Dermis microvascular lymphatic vessel endothelial cell (primary cell): ENCODE measurements at regions not wholly inside any gene's neighbourhood (a gene's known extent, or its start where the extent isn't known, plus 50 kb on each side); places are given as distances from the start of the nearest gene placed in this dataset.
A peak's percentile ranks its signal among the peaks of the same experiment; 100 is the strongest.
"Not testable (repeated sequence)": the region's sequence is repeated elsewhere in the genome, so short reads cannot be mapped to it uniquely, and the experiment has no call there.

ENCODE experiments used
- DNase-seq, 2 donors: peaks; one replicate each; pipeline versions ENCODE4 v3.0.0 to v3.0.0-alpha.2; 2010; ENCODE audit warnings: low read depth in 2 of 2

GRCh38 chr1:79197421-79197820, 190.9 kb upstream of the ADGRL4 start:
- peak; percentile 67 to 73 for DNase-seq

- no peak for DNase-seq
Observed at GRCh38 chr1:79196211-79196610, 189.7 kb upstream of the ADGRL4 start.

DNA sequence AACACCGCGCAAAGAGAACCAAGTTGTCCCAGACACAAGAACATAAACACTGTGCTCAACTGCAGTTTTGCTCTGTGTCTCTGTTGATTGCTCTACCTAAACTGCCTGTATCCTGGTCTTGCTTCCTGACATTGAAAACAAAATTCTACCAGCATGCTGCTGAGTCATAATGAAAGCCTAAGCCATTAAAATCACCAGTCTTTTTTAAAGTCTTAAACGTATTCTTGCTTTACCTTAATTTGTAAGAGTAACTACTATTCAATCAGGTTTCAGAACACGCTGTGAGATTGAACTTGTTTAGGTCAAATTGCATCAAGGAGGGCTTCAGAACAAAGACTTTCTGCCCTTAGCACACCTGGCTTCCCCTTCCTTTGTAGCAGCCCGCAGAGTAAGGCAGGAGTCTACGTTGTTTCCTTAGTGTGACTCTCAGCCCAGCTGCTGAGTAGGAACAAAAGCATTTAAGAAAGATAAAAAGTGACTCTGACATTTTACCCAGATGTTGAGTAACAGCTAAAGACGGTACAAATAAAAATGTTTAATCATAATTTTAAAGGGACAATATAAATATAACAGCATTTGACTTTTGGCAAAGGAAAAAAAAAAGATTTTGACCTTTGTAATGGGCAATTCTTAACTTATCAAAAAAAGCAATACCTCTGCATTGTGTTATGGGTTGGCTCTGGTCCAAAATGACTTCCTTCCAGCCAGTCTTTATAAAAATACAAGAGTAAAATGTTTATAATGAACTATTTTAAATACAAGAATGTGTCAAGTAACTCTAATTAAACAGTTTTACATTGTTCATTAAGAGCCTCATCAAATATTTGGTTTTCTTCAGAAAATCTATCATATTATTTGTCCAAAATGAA, 186.9 kb upstream of the ADGRL4 start:
- peak; percentile 40 to 97 for DNase-seq

DNA sequence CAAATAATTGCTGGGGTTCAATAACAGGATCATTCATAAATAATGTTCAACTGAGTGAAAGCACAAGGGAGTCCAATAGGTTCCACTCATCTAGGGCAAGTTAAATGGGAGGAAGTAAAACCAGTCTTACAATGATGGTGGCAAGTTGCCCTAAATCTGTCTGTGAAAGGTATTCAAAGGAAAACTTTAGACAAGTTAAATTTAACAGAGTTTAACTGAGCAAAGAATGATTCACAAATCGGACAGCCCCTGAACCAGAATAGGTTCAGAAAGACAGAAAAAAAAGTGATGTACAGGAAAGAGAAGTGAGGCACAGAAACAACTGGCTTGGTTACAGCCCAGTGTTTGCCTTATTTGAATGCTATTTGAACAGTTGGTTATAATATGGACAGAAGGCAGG, 183.5 kb upstream of the ADGRL4 start:
- peak in 1 of 2 donors; percentile 49 for DNase-seq

- peak in 1 of 2 donors; percentile 89 for DNase-seq
Observed at GRCh38 chr1:79188337-79188736, 181.8 kb upstream of the ADGRL4 start.

GRCh38 chr1:79186260-79186659, 179.7 kb upstream of the ADGRL4 start:
- DNase-seq = no peak

DNA sequence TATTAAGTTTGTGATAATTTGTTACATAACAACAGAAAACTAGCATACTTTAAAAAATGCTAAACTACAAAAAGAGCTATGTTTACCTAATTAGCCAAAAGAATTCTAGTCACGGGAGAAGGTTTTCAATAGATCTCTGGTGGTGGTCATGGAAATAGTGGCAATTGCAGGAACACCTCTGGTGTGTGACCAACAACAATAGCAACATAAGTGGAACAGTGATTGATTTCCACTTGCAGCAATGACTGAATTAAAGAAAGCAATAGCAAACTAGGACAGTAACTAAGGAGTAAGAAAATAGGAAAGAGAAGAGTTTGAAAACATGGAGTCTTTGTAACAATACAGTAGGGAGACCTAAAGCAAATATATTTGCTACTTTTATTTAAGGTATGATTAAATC, 171.3 kb upstream of the ADGRL4 start:
- no peak for DNase-seq

DNA sequence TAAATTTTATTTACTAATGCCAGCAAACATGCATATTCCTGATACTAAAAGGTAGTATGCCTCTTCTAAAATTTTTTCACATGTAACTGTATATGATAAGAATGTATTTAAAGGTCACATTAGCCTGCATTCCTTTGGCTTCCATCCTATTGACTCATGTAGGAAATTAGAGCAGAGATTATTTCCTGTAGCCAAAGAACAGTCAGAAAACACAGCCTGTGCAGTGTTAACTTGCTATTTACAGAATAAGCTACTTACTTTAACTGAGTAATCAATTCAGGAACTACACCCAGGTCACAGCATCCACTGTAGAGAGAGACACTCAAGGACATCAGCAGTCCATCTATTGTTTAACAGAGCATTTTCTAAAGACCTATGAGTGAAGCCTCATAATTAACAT, 154.5 kb upstream of the ADGRL4 start:
- DNase-seq = peak; percentile 65 to 84

GRCh38 chr1:79155991-79156390, 149.5 kb upstream of the ADGRL4 start:
- DNase-seq = no peak

- DNase-seq = peak; percentile 42 to 45
Observed at GRCh38 chr1:79151006-79151796, 144.7 kb upstream of the ADGRL4 start.

GRCh38 chr1:79150576-79150975, 144.0 kb upstream of the ADGRL4 start:
- DNase-seq = no peak

- not testable (repeated sequence) for DNase-seq
Observed at GRCh38 chr1:79138227-79138626, 131.7 kb upstream of the ADGRL4 start.

DNA sequence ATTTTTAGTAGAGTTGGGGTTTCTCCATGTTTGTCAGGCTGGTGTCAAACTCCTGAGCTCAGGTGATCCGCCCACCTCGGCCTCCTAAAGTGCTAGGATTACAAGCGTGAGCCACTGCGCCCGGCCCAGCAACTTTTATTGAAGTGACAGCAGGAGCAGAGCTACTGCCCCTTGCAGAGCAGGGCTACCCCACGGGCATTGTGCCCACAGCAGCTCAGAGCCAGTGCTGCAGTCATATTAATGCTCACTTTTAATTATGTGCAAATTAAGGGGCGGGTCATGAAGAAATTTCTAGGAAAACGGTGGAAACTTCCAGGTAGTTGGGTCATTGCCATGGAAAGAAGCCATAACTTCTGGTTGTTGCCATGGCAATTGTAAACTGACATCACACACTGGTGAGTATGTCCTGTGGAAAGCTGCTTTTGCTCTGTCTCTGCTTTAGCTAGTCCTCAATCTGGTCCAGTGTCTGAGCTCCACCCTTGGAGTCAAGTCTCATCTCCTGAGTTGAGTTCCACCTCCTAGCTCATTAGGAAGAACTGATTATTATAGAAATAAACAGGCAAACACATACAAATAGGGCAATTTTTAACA, 127.3 kb upstream of the ADGRL4 start:
- peak in 1 of 2 donors; percentile 11 for DNase-seq

GRCh38 chr1:79131626-79132025, 125.1 kb upstream of the ADGRL4 start:
- no peak for DNase-seq

DNA sequence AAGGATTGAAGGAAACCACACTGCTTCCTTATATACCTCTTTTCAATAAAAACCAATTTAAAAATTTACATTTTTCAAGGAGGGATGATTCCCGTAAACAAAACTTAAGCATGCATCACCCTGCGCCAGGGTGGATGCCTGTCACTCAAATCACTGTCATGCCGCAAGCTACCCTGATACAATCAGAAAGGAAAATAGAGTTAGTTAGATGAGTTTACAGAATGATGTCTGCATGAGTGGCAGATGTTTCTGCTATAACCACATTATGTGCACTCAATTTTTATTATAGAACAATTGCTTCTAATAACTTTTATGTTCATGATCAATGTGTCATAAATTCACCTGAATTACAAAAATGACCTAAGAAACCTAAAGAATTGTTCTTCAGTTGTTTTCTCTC, 123.4 kb upstream of the ADGRL4 start:
- no peak for DNase-seq

- DNase-seq = peak in 1 of 2 donors; percentile 73
Observed at GRCh38 chr1:79128722-79129121, 122.2 kb upstream of the ADGRL4 start.

DNA sequence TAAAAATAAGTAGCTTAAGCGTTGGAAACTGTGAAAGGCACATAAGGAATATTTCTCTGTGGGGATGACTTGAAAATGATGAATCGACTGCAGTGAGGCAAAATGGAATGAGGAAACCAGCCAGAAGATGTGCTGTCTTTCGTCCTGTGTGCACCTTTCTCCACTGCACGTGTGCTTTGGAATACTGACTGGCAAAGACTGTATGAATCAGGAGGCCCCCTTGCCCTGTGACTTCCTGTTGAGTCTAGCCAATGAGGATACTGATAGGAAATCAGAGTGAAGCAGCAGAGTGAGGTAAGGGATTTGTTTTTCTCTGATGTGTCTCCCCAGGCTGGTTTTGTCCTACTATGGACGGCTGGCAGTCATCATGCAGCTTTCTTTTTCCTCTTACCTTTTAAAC, 118.2 kb upstream of the ADGRL4 start:
- DNase-seq = peak in 1 of 2 donors; percentile 62

DNA sequence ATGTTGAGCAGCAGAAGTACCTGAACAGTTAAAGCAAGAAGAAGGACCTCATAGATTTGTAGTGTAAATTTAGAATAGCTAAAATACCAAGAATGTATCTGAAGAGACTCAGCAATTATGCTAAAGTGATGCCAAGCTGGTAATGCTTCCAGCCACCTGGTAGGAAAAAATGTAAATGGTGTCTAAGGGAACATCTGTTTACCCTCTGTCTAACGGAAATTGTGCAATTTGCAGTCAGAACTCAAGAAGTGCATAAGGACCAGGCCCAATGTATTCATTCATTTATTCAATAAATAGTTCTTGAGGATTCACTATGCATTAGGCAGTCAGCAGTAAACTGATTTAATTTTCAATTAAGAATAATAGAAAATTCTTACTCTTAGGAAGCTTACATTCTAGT, 116.0 kb upstream of the ADGRL4 start:
- DNase-seq = no peak

GRCh38 chr1:79117376-79117775, 110.8 kb upstream of the ADGRL4 start:
- DNase-seq = peak in 1 of 2 donors; percentile 4

GRCh38 chr1:79113836-79114235, 107.3 kb upstream of the ADGRL4 start:
- DNase-seq = no peak

- DNase-seq = no peak
Observed at GRCh38 chr1:79110749-79111148, 104.2 kb upstream of the ADGRL4 start.

- DNase-seq = no peak
Observed at GRCh38 chr1:79109445-79109844, 102.9 kb upstream of the ADGRL4 start.
